ENCODE measurements at regions not wholly inside any gene's neighbourhood (a gene's known extent, or its start where the extent isn't known, plus 50 kb on each side); places are given as distances from the start of the nearest gene placed in this dataset.

DNA sequence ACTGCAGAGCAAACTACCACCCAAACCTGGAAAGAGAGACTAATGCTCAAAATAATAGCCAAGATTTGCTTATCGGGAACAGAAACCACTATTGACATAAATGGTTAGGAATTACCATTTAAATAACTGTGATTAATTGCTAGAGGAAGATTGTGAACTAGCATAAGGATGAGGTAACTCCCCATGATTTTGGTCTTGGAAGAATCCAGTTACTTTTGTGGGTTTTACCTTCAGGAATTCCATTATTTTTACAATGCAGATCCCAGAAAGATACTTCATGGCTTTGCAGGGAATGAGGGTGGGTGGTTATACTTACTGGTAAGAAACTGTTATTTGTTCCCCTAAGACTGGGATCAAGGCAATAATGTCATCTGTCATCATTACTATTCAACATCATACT is 652.9 kb upstream of the FLRT2 start:
- no peak overlapping the region for H3K27ac ChIP-seq
- no peaks in the 10 kb centered on the region for H3K4me1 ChIP-seq (ENCODE audit: insufficient read depth)
- no peaks in the 10 kb centered on the region for H3K27me3 ChIP-seq (replicated peaks; ENCODE audit: insufficient read depth)
- no peaks in the 10 kb centered on the region for H4K20me1 ChIP-seq (ENCODE audit: insufficient read depth)
- H3K4me2 ChIP-seq (ENCODE audit: unreplicated experiment) = no peak overlapping the region
- no peak for DNase-seq
- WGBS, 2 experiments (ENCODE audit: low coverage in 1 of 2, low lambda C conversion rate in 2 of 2, missing lambda C conversion rate in 2 of 2) = 33 to 52% methylated on average over 1 of the region's 1 CpG
- no peak overlapping the region for H3K9ac ChIP-seq
- H3K36me3 ChIP-seq (ENCODE audit: low read depth) = no peaks in the 10 kb centered on the region
- no peaks in the 10 kb centered on the region for H3F3A ChIP-seq (ENCODE audit: insufficient read depth)
- TF ChIP-seq EZH2phosphoT487 (IDR thresholded peaks at IDR 0.05; ENCODE audit: insufficient read depth, low read depth) = no peak
- no peak for TF ChIP-seq EZH2 (IDR thresholded peaks at IDR 0.05; ENCODE audit: insufficient read depth, poor library complexity, severe bottlenecking)
- H3K9me3 ChIP-seq (ENCODE audit: low read depth) = no peaks in the 10 kb centered on the region
- in situ Hi-C loops (cut with MboI) = no loop called here
- H2AFZ ChIP-seq = no peak overlapping the region
- no peak overlapping the region for H3K4me3 ChIP-seq
- no peaks in the 10 kb centered on the region for H3K9me2 ChIP-seq (ENCODE audit: insufficient read depth)
- H3K79me2 ChIP-seq (ENCODE audit: insufficient read depth) = no peaks in the 10 kb centered on the region

DNA sequence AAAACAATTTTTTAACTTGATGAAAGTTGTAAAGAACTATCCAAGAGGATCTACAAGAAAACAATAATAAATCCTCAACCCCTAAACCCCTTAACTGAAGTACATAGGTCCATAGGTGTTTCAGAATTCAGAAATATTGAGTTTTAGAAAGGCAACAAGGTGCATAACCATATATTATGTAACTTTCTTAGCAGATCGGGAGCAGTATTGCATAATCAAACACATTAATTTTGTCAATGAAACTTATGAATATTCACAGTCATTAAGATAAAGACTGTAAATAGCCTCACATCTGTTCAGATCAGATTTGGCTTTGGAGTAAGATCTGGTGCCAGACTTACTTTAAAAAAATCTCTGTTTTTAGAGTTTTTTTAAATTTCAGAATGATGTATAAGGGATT is 647.1 kb upstream of the FLRT2 start:
- in situ Hi-C loops (cut with MboI) = no loop called here

DNA sequence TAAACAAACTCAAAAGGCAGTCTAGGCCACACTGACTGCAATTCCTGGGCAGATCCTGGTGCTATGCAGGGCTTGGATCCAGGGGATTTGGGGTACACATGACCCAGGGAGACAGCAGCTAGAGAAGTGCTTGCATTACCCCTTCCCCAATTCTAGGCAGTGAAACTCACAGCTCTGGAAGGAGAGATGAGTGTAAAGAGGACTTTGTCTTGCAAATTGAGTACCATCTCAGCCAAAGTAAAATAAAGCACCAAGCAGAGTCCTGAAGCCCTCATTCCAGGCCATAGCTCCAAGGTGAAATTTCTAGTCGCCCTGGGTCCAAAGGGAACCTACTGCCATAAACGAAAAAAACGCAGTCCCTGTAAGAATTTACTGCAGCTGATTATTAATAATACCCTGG is 644.9 kb upstream of the FLRT2 start:
- H3K9ac ChIP-seq = no peak overlapping the region
- no peaks in the 10 kb centered on the region for H3K36me3 ChIP-seq (ENCODE audit: low read depth)
- H2AFZ ChIP-seq = no peak overlapping the region
- no peaks in the 10 kb centered on the region for H3K27me3 ChIP-seq (replicated peaks; ENCODE audit: insufficient read depth)
- 19 to 24% methylated on average over 3 of the region's 3 CpGs for WGBS, 2 experiments (ENCODE audit: low coverage in 1 of 2, low lambda C conversion rate in 2 of 2, missing lambda C conversion rate in 2 of 2)
- H4K20me1 ChIP-seq (ENCODE audit: insufficient read depth) = no peaks in the 10 kb centered on the region
- H3K4me3 ChIP-seq = no peak overlapping the region
- no peak overlapping the region for H3K27ac ChIP-seq
- H3K79me2 ChIP-seq (ENCODE audit: insufficient read depth) = no peaks in the 10 kb centered on the region
- H3K4me2 ChIP-seq (ENCODE audit: unreplicated experiment) = no peak overlapping the region
- in situ Hi-C loops (cut with MboI) = no loop called here
- no peaks in the 10 kb centered on the region for H3K4me1 ChIP-seq (ENCODE audit: insufficient read depth)
- TF ChIP-seq EZH2phosphoT487 (IDR thresholded peaks at IDR 0.05; ENCODE audit: insufficient read depth, low read depth) (no peak), EZH2 (IDR thresholded peaks at IDR 0.05; ENCODE audit: insufficient read depth, poor library complexity, severe bottlenecking) (no peak)
- DNase-seq = no peak
- H3F3A ChIP-seq (ENCODE audit: insufficient read depth) = no peaks in the 10 kb centered on the region
- H3K9me2 ChIP-seq (ENCODE audit: insufficient read depth) = no peaks in the 10 kb centered on the region
- no peaks in the 10 kb centered on the region for H3K9me3 ChIP-seq (ENCODE audit: low read depth)

More for the DNA sequence above, 647.1 kb upstream of the FLRT2 start:
- H4K20me1 ChIP-seq (ENCODE audit: insufficient read depth) = no peaks in the 10 kb centered on the region
- H3K9me2 ChIP-seq (ENCODE audit: insufficient read depth) = no peaks in the 10 kb centered on the region
- no peak overlapping the region for H3K27ac ChIP-seq
- H3K9ac ChIP-seq = no peak overlapping the region
- H3K4me2 ChIP-seq (ENCODE audit: unreplicated experiment) = no peak overlapping the region
- no peaks in the 10 kb centered on the region for H3F3A ChIP-seq (ENCODE audit: insufficient read depth)
- TF ChIP-seq EZH2phosphoT487 (IDR thresholded peaks at IDR 0.05; ENCODE audit: insufficient read depth, low read depth) = no peak
- TF ChIP-seq EZH2 (IDR thresholded peaks at IDR 0.05; ENCODE audit: insufficient read depth, poor library complexity, severe bottlenecking) = no peak
- no peak for DNase-seq
- H3K27me3 ChIP-seq (replicated peaks; ENCODE audit: insufficient read depth) = no peaks in the 10 kb centered on the region
- H3K4me3 ChIP-seq = no peak overlapping the region
- H3K79me2 ChIP-seq (ENCODE audit: insufficient read depth) = no peaks in the 10 kb centered on the region
- H2AFZ ChIP-seq = no peak overlapping the region
- H3K36me3 ChIP-seq (ENCODE audit: low read depth) = no peaks in the 10 kb centered on the region
- no peaks in the 10 kb centered on the region for H3K4me1 ChIP-seq (ENCODE audit: insufficient read depth)
- 69 to 74% methylated on average over 1 of the region's 1 CpG for WGBS, 2 experiments (ENCODE audit: low coverage in 1 of 2, low lambda C conversion rate in 2 of 2, missing lambda C conversion rate in 2 of 2)
- H3K9me3 ChIP-seq (ENCODE audit: low read depth) = no peaks in the 10 kb centered on the region

DNA sequence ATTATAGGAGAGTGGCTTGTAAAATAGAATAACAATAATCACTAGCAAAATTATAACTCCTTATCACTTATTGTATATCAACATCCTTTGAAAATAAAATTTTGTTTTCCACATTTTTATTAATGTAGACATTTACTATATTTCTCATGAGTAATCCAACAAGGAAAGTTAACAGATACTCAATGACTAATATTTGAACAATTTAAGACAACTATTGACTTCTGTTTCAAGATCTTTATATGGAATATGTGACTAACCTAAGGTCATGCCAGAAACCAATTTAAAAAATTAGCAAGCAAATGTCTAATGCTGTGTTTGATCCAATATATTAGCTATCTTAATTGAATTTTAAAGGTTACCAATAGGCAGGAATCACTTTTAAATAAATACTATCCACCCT is 638.5 kb upstream of the FLRT2 start:
- TF ChIP-seq EZH2phosphoT487 (IDR thresholded peaks at IDR 0.05; ENCODE audit: insufficient read depth, low read depth) = no peak
- TF ChIP-seq EZH2 (IDR thresholded peaks at IDR 0.05; ENCODE audit: insufficient read depth, poor library complexity, severe bottlenecking) = no peak
- no peaks in the 10 kb centered on the region for H3K4me1 ChIP-seq (ENCODE audit: insufficient read depth)
- no peak for DNase-seq
- H3K27me3 ChIP-seq (replicated peaks; ENCODE audit: insufficient read depth) = no peaks in the 10 kb centered on the region
- no peak overlapping the region for H3K27ac ChIP-seq
- no peak overlapping the region for H3K9ac ChIP-seq
- H3K4me3 ChIP-seq = no peak overlapping the region
- in situ Hi-C loops (cut with MboI) = no loop called here
- no peak overlapping the region for H2AFZ ChIP-seq
- H3F3A ChIP-seq (ENCODE audit: insufficient read depth) = no peaks in the 10 kb centered on the region
- no peaks in the 10 kb centered on the region for H3K9me2 ChIP-seq (ENCODE audit: insufficient read depth)
- no peaks in the 10 kb centered on the region for H3K79me2 ChIP-seq (ENCODE audit: insufficient read depth)
- no peak overlapping the region for H3K4me2 ChIP-seq (ENCODE audit: unreplicated experiment)
- no peaks in the 10 kb centered on the region for H3K36me3 ChIP-seq (ENCODE audit: low read depth)
- H3K9me3 ChIP-seq (ENCODE audit: low read depth) = no peaks in the 10 kb centered on the region
- no peaks in the 10 kb centered on the region for H4K20me1 ChIP-seq (ENCODE audit: insufficient read depth)

DNA sequence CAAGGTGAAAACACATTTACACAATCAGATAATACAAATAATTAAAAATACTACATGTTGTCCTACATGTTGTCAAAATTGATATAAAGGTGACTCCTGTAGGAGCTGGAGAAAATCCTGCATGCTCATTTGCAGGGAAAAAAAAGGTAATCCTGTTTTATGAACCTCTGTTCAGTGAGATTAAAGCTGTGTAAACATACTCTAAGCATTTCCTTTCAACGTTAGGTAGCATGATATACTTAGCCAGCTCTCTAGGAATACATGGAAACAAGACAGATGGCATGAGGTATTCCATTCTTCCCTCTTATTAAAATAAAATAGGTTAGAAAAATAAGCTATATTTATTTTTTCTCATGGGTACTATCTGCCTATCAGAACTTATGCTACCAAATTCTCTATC is 635.7 kb upstream of the FLRT2 start:
- Histone ChIP-seq H3K9me3 (ENCODE audit: low read depth) (no peaks in the 10 kb centered on the region), H3K79me2 (ENCODE audit: insufficient read depth) (no peaks in the 10 kb centered on the region), H3K4me1 (ENCODE audit: insufficient read depth) (no peaks in the 10 kb centered on the region), H2AFZ (no peak overlapping the region), H4K20me1 (ENCODE audit: insufficient read depth) (no peaks in the 10 kb centered on the region), H3K27me3 (replicated peaks; ENCODE audit: insufficient read depth) (no peaks in the 10 kb centered on the region), H3K4me3 (no peak overlapping the region), H3K27ac (no peak overlapping the region), H3K36me3 (ENCODE audit: low read depth) (no peaks in the 10 kb centered on the region), H3K9ac (no peak overlapping the region), H3F3A (ENCODE audit: insufficient read depth) (no peaks in the 10 kb centered on the region), H3K4me2 (ENCODE audit: unreplicated experiment) (no peak overlapping the region), H3K9me2 (ENCODE audit: insufficient read depth) (no peaks in the 10 kb centered on the region)
- in situ Hi-C loops (cut with MboI) = no loop called here
- DNase-seq = no peak
- TF ChIP-seq EZH2 (IDR thresholded peaks at IDR 0.05; ENCODE audit: insufficient read depth, poor library complexity, severe bottlenecking) (no peak), EZH2phosphoT487 (IDR thresholded peaks at IDR 0.05; ENCODE audit: insufficient read depth, low read depth) (no peak)
- WGBS, 2 experiments (ENCODE audit: low coverage in 1 of 2, low lambda C conversion rate in 2 of 2, missing lambda C conversion rate in 2 of 2) = 3 to 15% methylated on average over 1 of the region's 1 CpG
